Testis (tissue), 2 donors: ENCODE measurements at regions not wholly inside any gene's neighbourhood (a gene's known extent, or its start where the extent isn't known, plus 50 kb on each side); places are given as distances from the start of the nearest gene placed in this dataset.

Source experiments
- POLR2A ChIP-seq: fragments of 450-650 bp; IDR thresholded peaks from one replicate; pipeline ENCODE4 v1.6.1; 2017; ENCODE audit warnings: antibody characterized with exemption, mild to moderate bottlenecking, moderate library complexity
- TF ChIP-seq, protein P1 (sequence below), 3 experiments: fragments of 450-650 bp in 2 of 3; fragments of 200-600 bp in 1 of 3; sonication (generic) in 1 of 3; IDR thresholded peaks; one replicate each; pipeline ENCODE4 v1.5.1; 2016 to 2019; ENCODE audit warnings: antibody characterized with exemption in 3 of 3, mild to moderate bottlenecking in 2 of 3, moderate library complexity in 1 of 3

DNA sequence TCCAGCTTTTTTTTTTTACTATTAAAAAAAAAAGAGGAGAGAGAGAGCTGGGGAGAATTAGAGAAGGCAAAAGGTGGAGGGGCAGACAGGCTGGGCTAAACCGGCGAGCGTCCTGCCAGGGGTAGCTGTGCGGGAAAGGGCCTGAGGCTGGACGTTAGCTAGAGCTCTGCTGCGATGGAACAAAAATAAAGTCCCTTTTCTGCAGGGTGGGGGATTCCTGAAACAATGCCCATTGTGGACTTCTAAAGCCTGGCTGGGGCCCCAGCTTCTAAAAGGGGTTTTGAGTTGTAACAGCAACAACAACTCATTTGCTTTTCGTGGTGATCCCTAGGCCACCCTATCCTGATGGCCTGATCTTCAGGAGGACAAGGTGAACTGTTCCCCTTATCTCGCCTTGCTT lies 311.7 kb downstream of the FBXW7 start:
- TF ChIP-seq, protein P1, sequence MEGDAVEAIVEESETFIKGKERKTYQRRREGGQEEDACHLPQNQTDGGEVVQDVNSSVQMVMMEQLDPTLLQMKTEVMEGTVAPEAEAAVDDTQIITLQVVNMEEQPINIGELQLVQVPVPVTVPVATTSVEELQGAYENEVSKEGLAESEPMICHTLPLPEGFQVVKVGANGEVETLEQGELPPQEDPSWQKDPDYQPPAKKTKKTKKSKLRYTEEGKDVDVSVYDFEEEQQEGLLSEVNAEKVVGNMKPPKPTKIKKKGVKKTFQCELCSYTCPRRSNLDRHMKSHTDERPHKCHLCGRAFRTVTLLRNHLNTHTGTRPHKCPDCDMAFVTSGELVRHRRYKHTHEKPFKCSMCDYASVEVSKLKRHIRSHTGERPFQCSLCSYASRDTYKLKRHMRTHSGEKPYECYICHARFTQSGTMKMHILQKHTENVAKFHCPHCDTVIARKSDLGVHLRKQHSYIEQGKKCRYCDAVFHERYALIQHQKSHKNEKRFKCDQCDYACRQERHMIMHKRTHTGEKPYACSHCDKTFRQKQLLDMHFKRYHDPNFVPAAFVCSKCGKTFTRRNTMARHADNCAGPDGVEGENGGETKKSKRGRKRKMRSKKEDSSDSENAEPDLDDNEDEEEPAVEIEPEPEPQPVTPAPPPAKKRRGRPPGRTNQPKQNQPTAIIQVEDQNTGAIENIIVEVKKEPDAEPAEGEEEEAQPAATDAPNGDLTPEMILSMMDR (IDR thresholded peaks at IDR 0.05) = no peak
- no peak for TF ChIP-seq POLR2A
